Activated B cell treated with CpG ODN at 0.5 μM for 24 hours (primary cell): ENCODE measurements at regions not wholly inside any gene's neighbourhood (a gene's known extent, or its start where the extent isn't known, plus 50 kb on each side); places are given as distances from the start of the nearest gene placed in this dataset.

Experiments
- ATAC-seq: fragments of 200-7000 bp; cut with Tn5 transposase; one replicate; pipeline ENCODE4 v1.10.0; 2021; ENCODE audit warnings: low read depth, mild to moderate bottlenecking, moderate library complexity
- CTCF ChIA-PET: fragments of 350-600 bp; sonication (Branson Sonifier 250); formaldehyde crosslinking; loops from one replicate; lab custom pipeline; 2021; ENCODE audit warnings: antibody characterized with exemption; lab: Charles Lee
- POLR2A ChIA-PET: fragments of 350-600 bp; sonication (Branson Sonifier 250); formaldehyde crosslinking; loops from one replicate; lab custom pipeline; 2021; ENCODE audit warnings: antibody characterized with exemption; lab: Charles Lee
- DNase-seq: peaks from one replicate; pipeline ENCODE4 v3.0.0; 2022
- H3K27ac Mint-ChIP-seq: one replicate; pipeline ENCODE4 v1.8.0; 2020; ENCODE audit warnings: mixed read lengths
- H3K27me3 Mint-ChIP-seq: one replicate; pipeline ENCODE4 v1.8.0; 2021; ENCODE audit warnings: mixed read lengths
- H3K36me3 Mint-ChIP-seq: one replicate; pipeline ENCODE4 v1.8.0; 2021; ENCODE audit warnings: low read depth, mixed read lengths
- H3K4me1 Mint-ChIP-seq: one replicate; pipeline ENCODE4 v1.8.0; 2021; ENCODE audit warnings: mixed read lengths
- H3K4me3 Mint-ChIP-seq: one replicate; pipeline ENCODE4 v1.8.0; 2020; ENCODE audit warnings: mild to moderate bottlenecking, mixed read lengths
- H3K9me3 Mint-ChIP-seq: one replicate; pipeline ENCODE4 v1.8.0; 2020; ENCODE audit warnings: mixed read lengths
- intact Hi-C: fragments of 100-400 bp; cut with micrococcal nuclease; formaldehyde crosslinking; loops from one replicate; pipeline ENCODE4 v1.15.1; 2024
- TF ChIP-seq, protein P1 (sequence below): fragments of 200-600 bp; IDR thresholded peaks from one replicate; pipeline ENCODE4 v1.8.0; 2022; ENCODE audit warnings: antibody characterized with exemption, mild to moderate bottlenecking

DNA sequence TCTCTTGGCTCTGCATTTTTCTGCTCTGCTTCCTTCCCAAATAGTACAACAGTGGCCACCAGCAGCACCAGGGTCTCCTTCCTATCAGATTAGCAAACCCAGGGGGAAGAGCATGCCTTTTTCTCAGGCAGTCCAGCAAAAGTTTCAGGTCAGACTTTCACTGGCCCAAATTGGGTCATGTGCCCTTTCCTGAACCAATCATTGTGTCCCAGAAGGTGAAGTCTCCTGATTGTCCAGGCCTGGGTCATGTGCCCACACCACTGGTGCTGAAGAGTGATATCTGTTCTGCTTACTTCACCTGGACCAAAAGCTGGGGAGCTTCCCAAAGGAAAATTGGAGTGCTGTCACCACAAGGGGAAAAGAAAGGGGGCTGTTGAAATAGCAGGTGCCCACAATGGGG lies 64.1 kb upstream of the ALX4 start:
- ChIA-PET CTCF (no interaction called here), POLR2A (no interaction called here)
- DNase-seq (no peak), ATAC-seq (no peak)
- H3K27me3 Mint-ChIP-seq = peaks cover 4% of the 10 kb centered on the region
- H3K36me3 Mint-ChIP-seq = no peaks in the 10 kb centered on the region
- TF ChIP-seq, protein P1, sequence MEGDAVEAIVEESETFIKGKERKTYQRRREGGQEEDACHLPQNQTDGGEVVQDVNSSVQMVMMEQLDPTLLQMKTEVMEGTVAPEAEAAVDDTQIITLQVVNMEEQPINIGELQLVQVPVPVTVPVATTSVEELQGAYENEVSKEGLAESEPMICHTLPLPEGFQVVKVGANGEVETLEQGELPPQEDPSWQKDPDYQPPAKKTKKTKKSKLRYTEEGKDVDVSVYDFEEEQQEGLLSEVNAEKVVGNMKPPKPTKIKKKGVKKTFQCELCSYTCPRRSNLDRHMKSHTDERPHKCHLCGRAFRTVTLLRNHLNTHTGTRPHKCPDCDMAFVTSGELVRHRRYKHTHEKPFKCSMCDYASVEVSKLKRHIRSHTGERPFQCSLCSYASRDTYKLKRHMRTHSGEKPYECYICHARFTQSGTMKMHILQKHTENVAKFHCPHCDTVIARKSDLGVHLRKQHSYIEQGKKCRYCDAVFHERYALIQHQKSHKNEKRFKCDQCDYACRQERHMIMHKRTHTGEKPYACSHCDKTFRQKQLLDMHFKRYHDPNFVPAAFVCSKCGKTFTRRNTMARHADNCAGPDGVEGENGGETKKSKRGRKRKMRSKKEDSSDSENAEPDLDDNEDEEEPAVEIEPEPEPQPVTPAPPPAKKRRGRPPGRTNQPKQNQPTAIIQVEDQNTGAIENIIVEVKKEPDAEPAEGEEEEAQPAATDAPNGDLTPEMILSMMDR = no peak
- no peaks in the 10 kb centered on the region for H3K4me1 Mint-ChIP-seq
- intact Hi-C loops = no loop called here
- no peak overlapping the region for H3K27ac Mint-ChIP-seq
- H3K4me3 Mint-ChIP-seq = no peak overlapping the region
- H3K9me3 Mint-ChIP-seq = peaks cover 5% of the 10 kb centered on the region

- ChIA-PET CTCF (no interaction called here), POLR2A (no interaction called here)
- TF ChIP-seq, protein P1 = no peak
- Mint-ChIP-seq H3K4me3 (no peak overlapping the region), H3K9me3 (peaks cover 5% of the 10 kb centered on the region), H3K4me1 (no peaks in the 10 kb centered on the region), H3K27ac (no peak overlapping the region), H3K36me3 (no peaks in the 10 kb centered on the region), H3K27me3 (peaks cover 9% of the 10 kb centered on the region)
- no peak for DNase-seq
- ATAC-seq = no peak
- intact Hi-C loops = no loop called here
Observed at GRCh38 chr11:44376423-44376822, 66.5 kb upstream of the ALX4 start.

DNA sequence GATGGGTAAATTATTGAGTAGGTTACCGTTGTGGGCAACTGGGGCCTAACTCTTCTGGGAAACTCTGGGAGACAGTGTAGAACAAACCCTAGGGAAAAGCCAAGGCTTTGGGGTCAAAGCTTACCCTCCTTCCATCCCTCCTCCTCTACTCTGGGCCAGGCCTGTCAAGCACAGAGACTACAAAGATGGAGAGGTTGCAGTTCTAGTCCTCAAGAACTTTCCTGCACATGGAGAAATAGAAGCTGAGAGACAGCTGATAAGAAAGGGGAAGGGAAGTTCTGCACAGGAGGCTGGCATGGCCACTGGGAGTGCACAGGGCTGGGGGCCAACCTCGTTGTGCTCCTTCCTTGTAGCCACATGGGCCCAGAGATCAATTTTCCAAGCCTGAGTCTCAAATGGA lies 67.2 kb upstream of the ALX4 start:
- Mint-ChIP-seq H3K27me3 (peaks cover 14% of the 10 kb centered on the region), H3K9me3 (peaks cover 5% of the 10 kb centered on the region), H3K4me3 (no peak overlapping the region), H3K4me1 (no peaks in the 10 kb centered on the region), H3K27ac (no peak overlapping the region), H3K36me3 (no peaks in the 10 kb centered on the region)
- POLR2A ChIA-PET = no interaction called here
- ATAC-seq = no peak
- DNase-seq = no peak
- CTCF ChIA-PET = no interaction called here
- intact Hi-C loops = no loop called here
- TF ChIP-seq, protein P1 = no peak

- ATAC-seq (no peak), DNase-seq (no peak)
- Mint-ChIP-seq H3K4me3 (no peak overlapping the region), H3K36me3 (no peaks in the 10 kb centered on the region), H3K27ac (no peak overlapping the region), H3K27me3 (peaks cover 18% of the 10 kb centered on the region), H3K4me1 (no peaks in the 10 kb centered on the region), H3K9me3 (peaks cover 5% of the 10 kb centered on the region)
- TF ChIP-seq, protein P1 = no peak
- POLR2A ChIA-PET = no interaction called here
- intact Hi-C loops = no loop called here
- CTCF ChIA-PET = no interaction called here
Observed at GRCh38 chr11:44377914-44378321, 68.0 kb upstream of the ALX4 start.

DNA sequence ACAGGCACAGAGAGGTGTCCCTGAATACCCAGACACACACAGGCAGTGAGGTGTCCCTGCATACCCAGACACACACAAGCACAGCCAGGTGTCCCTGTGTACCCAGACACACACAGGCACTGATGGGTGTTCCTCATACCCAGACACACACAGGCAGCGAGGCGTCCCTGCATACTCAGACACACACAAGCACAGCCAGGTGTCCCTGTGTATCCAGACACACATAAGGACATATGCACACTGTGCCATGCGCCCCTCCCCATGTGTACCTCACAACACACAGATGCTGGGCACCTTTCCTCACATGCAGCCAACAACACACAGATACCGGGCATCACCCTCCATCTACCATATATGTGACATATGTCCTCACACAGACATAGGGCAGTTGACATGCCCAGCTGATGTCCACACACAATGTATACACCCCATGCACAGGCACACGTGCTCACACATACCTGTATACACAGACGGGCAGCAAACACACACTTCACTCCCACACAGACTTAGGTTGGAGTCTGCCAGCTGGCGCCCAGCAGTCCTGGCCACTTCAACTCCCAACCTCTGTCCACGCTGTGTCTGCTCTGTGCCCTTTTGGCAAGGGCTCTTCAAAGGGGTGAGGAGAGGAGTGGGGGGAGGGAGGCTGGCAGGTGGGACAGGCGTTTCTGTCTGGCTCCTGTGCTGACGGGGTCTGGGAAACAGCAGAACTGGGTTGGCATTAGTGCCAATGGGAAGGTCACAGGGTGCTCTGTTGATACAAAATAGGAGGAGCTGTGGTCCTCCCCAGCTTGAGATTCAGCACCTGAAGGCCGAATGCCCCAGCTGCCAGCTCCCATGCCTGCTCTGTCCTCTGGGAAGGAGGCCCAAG lies 69.4 kb upstream of the ALX4 start:
- ATAC-seq (no peak), DNase-seq (no peak)
- Mint-ChIP-seq H3K9me3 (peaks cover 5% of the 10 kb centered on the region), H3K27ac (no peak overlapping the region), H3K27me3 (peaks cover 26% of the 10 kb centered on the region), H3K4me1 (no peaks in the 10 kb centered on the region), H3K4me3 (no peak overlapping the region), H3K36me3 (no peaks in the 10 kb centered on the region)
- POLR2A ChIA-PET = no interaction called here
- TF ChIP-seq, protein P1 = no peak
- intact Hi-C loops = no loop called here
- CTCF ChIA-PET = no interaction called here
